Vagina (tissue), 2 donors: ENCODE measurements at regions not wholly inside any gene's neighbourhood (a gene's known extent, or its start where the extent isn't known, plus 50 kb on each side); places are given as distances from the start of the nearest gene placed in this dataset.

Experiments
- DNase-seq, 2 donors: peaks; one replicate each; pipeline ENCODE4 v3.0.0-alpha.2; 2017; ENCODE audit errors: extremely low spot score in 2 of 2
- H3K27ac ChIP-seq: fragments of 200-600 bp; sonication (generic); one replicate; pipeline ENCODE4 v1.5.1; 2019
- H3K27me3 ChIP-seq: fragments of 200-600 bp; sonication (generic); one replicate; pipeline ENCODE4 v1.5.1; 2019
- H3K36me3 ChIP-seq, 2 donors: fragments of 200-600 bp; sonication (generic); one replicate each; pipeline ENCODE4 v1.5.1; 2017 to 2019
- H3K4me1 ChIP-seq: fragments of 200-600 bp; sonication (generic); one replicate; pipeline ENCODE4 v1.5.1; 2019
- H3K4me3 ChIP-seq, 2 donors: fragments of 200-600 bp; sonication (generic); 1 replicate in 1 of 2; 2 replicates in 1 of 2; pipeline ENCODE4 v1.5.1; 2016 to 2019
- H3K9me3 ChIP-seq: fragments of 200-600 bp; sonication (generic); one replicate; pipeline ENCODE4 v1.5.1; 2019
- CTCF ChIP-seq, 3 experiments: fragments of 450-650 bp in 2 of 3; fragments of 200-600 bp in 1 of 3; sonication (generic) in 1 of 3; IDR thresholded peaks; one replicate each; pipeline ENCODE4 v1.5.1; 2017 to 2019; ENCODE audit warnings: antibody characterized with exemption in 3 of 3, mild to moderate bottlenecking in 2 of 3, moderate library complexity in 2 of 3
- POLR2A ChIP-seq, 2 donors: fragments of 450-650 bp; IDR thresholded peaks; one replicate each; pipeline ENCODE4 v1.6.1; 2017; ENCODE audit warnings: antibody characterized with exemption in 2 of 2, mild to moderate bottlenecking in 2 of 2, moderate library complexity in 2 of 2
- POLR2AphosphoS5 ChIP-seq, 2 donors: sonication (generic); formaldehyde crosslinking; IDR thresholded peaks; one replicate each; pipeline ENCODE4 v1.9.0; 2017; ENCODE audit warnings: antibody characterized with exemption in 2 of 2, mild to moderate bottlenecking in 2 of 2, low read depth in 1 of 2; ENCODE audit not compliant: insufficient read depth in 1 of 2
- intact Hi-C: fragments of 100-400 bp; cut with DNase I; formaldehyde crosslinking; loops from one replicate; pipeline ENCODE4 v1.15.1; 2023

- TF ChIP-seq POLR2A (IDR thresholded peaks at IDR 0.05) (no peak), CTCF (IDR thresholded peaks at IDR 0.05) (no peak), POLR2AphosphoS5 (IDR thresholded peaks at IDR 0.05; ENCODE audit: insufficient read depth in 1 of 2, low read depth in 1 of 2) (no peak)
- no peaks in the 10 kb centered on the region for H3K9me3 ChIP-seq
- intact Hi-C loops: no loop called here
- no peak overlapping the region for H3K4me3 ChIP-seq
- H3K4me1 ChIP-seq: peaks cover 16% of the 10 kb centered on the region
- DNase-seq: no peak
- H3K27ac ChIP-seq: no peak overlapping the region
- H3K36me3 ChIP-seq: no peaks in the 10 kb centered on the region
- H3K27me3 ChIP-seq: no peaks in the 10 kb centered on the region
These were observed 80.1 kb upstream of the KCNK2 start for GRCh38 chr1:215002471-215002870.

- intact Hi-C loops: no loop called here
These were observed 78.9 kb upstream of the KCNK2 start for GRCh38 chr1:215003686-215004085.

GRCh38 chr1:215004121-215004827, 78.3 kb upstream of the KCNK2 start:
- Histone ChIP-seq H3K4me3 (no peak overlapping the region), H3K36me3 (no peaks in the 10 kb centered on the region), H3K9me3 (no peaks in the 10 kb centered on the region), H3K27ac (no peak overlapping the region), H3K4me1 (peaks cover 16% of the 10 kb centered on the region), H3K27me3 (no peaks in the 10 kb centered on the region)
- intact Hi-C loops: no loop called here
- no peak for DNase-seq
- TF ChIP-seq POLR2A (IDR thresholded peaks at IDR 0.05) (no peak), POLR2AphosphoS5 (IDR thresholded peaks at IDR 0.05; ENCODE audit: insufficient read depth in 1 of 2, low read depth in 1 of 2) (no peak), CTCF (IDR thresholded peaks at IDR 0.05) (no peak)

More at GRCh38 chr1:215003686-215004085, 78.9 kb upstream of the KCNK2 start:
- no peaks in the 10 kb centered on the region for H3K36me3 ChIP-seq
- H3K27ac ChIP-seq: no peak overlapping the region
- H3K4me3 ChIP-seq: no peak overlapping the region
- DNase-seq: no peak
- H3K27me3 ChIP-seq: no peaks in the 10 kb centered on the region
- peaks cover 16% of the 10 kb centered on the region for H3K4me1 ChIP-seq
- TF ChIP-seq POLR2AphosphoS5 (IDR thresholded peaks at IDR 0.05; ENCODE audit: insufficient read depth in 1 of 2, low read depth in 1 of 2) (no peak), CTCF (IDR thresholded peaks at IDR 0.05) (no peak), POLR2A (IDR thresholded peaks at IDR 0.05) (no peak)
- no peaks in the 10 kb centered on the region for H3K9me3 ChIP-seq

GRCh38 chr1:215005078-215005477, 77.5 kb upstream of the KCNK2 start:
- peaks cover 16% of the 10 kb centered on the region for H3K4me1 ChIP-seq
- TF ChIP-seq POLR2A (IDR thresholded peaks at IDR 0.05) (no peak), CTCF (IDR thresholded peaks at IDR 0.05) (no peak), POLR2AphosphoS5 (IDR thresholded peaks at IDR 0.05; ENCODE audit: insufficient read depth in 1 of 2, low read depth in 1 of 2) (no peak)
- H3K4me3 ChIP-seq: no peak overlapping the region
- H3K27me3 ChIP-seq: no peaks in the 10 kb centered on the region
- intact Hi-C loops: no loop called here
- no peaks in the 10 kb centered on the region for H3K9me3 ChIP-seq
- no peak overlapping the region for H3K27ac ChIP-seq
- H3K36me3 ChIP-seq: no peaks in the 10 kb centered on the region
- no peak for DNase-seq

- no peak overlapping the region for H3K4me3 ChIP-seq
- no peak for DNase-seq
- intact Hi-C loops: no loop called here
- H3K4me1 ChIP-seq: peaks cover 16% of the 10 kb centered on the region
- no peaks in the 10 kb centered on the region for H3K36me3 ChIP-seq
- no peaks in the 10 kb centered on the region for H3K9me3 ChIP-seq
- H3K27me3 ChIP-seq: no peaks in the 10 kb centered on the region
- TF ChIP-seq POLR2A (IDR thresholded peaks at IDR 0.05) (no peak), CTCF (IDR thresholded peaks at IDR 0.05) (no peak), POLR2AphosphoS5 (IDR thresholded peaks at IDR 0.05; ENCODE audit: insufficient read depth in 1 of 2, low read depth in 1 of 2) (no peak)
- no peak overlapping the region for H3K27ac ChIP-seq
These were observed 76.7 kb upstream of the KCNK2 start for GRCh38 chr1:215005656-215006345.
